A673 (cell line): ENCODE measurements at regions not wholly inside any gene's neighbourhood (a gene's known extent, or its start where the extent isn't known, plus 50 kb on each side); places are given as distances from the start of the nearest gene placed in this dataset.

Source experiments
- BruUV-seq: library from RNA; stranded (reverse); fragments of 400-500 nt; replicated peaks from 2 replicates; lab custom pipeline; 2021; lab: Mats Ljungman, UMichigan
- CTCF ChIA-PET: fragments of 300-600 bp; sonication (Branson Sonifier 250); formaldehyde crosslinking; loops from one replicate; lab custom pipeline; 2022; ENCODE audit warnings: antibody characterized with exemption; lab: Charles Lee
- POLR2A ChIA-PET: fragments of 300-600 bp; sonication (Branson Sonifier 250); formaldehyde crosslinking; loops from one replicate; lab custom pipeline; 2022; ENCODE audit warnings: antibody characterized with exemption; ENCODE audit not compliant: low non-redundant PET; lab: Charles Lee
- DNase-seq: peaks from one replicate; pipeline ENCODE4 v3.0.0-alpha.2; 2015; ENCODE audit warnings: low spot score
- H3K27ac ChIP-seq: fragments of 200-600 bp; sonication (generic); 2 replicates; pipeline ENCODE4 v1.5.1; 2016; ENCODE audit warnings: mixed run types, low read depth, mild to moderate bottlenecking, mixed read lengths, antibody characterized with exemption, low read length; ENCODE audit not compliant: poor library complexity, severe bottlenecking
- H3K27me3 ChIP-seq: fragments of 200-600 bp; sonication (generic); replicated peaks from 2 replicates; pipeline ENCODE4 v1.6.1; 2017; ENCODE audit warnings: mixed run types, low read depth, mild to moderate bottlenecking, mixed read lengths, antibody characterized with exemption, low read length; ENCODE audit not compliant: insufficient read depth, poor library complexity
- H3K36me3 ChIP-seq: fragments of 200-600 bp; sonication (generic); 2 replicates; pipeline ENCODE4 v1.6.1; 2016; ENCODE audit warnings: mixed run types, mild to moderate bottlenecking, mixed read lengths, antibody characterized with exemption, low read length; ENCODE audit not compliant: insufficient read depth, poor library complexity, severe bottlenecking
- H3K4me1 ChIP-seq: fragments of 200-600 bp; sonication (generic); 2 replicates; pipeline ENCODE4 v1.6.1; 2017; ENCODE audit warnings: mixed run types, mild to moderate bottlenecking, mixed read lengths, antibody characterized with exemption, low read length; ENCODE audit not compliant: insufficient read depth, poor library complexity, severe bottlenecking
- H3K4me3 ChIP-seq: fragments of 200-600 bp; sonication (generic); 2 replicates; pipeline ENCODE4 v1.5.1; 2016; ENCODE audit warnings: low read depth, mixed run types, mild to moderate bottlenecking, mixed read lengths, low read length; ENCODE audit not compliant: poor library complexity, severe bottlenecking
- H3K9me3 ChIP-seq: fragments of 200-600 bp; sonication (generic); 2 replicates; pipeline ENCODE4 v1.6.1; 2016; ENCODE audit warnings: mixed run types, low read depth, mild to moderate bottlenecking, mixed read lengths, antibody characterized with exemption, low read length; ENCODE audit not compliant: poor library complexity, severe bottlenecking
- EZH2 ChIP-seq: fragments of 200-600 bp; sonication (generic); IDR thresholded peaks from 2 replicates; pipeline ENCODE4 v1.6.1; 2017; ENCODE audit warnings: borderline replicate concordance, low read depth, mild to moderate bottlenecking, mixed read lengths, antibody characterized with exemption, low read length; ENCODE audit not compliant: poor library complexity, severe bottlenecking
- intact Hi-C: fragments of 100-400 bp; cut with micrococcal nuclease; formaldehyde crosslinking; loops from one replicate; pipeline ENCODE4 v1.10.0; 2022; ENCODE audit not compliant: unreplicated experiment
- TF ChIP-seq, protein P1 (sequence below): fragments of 300-800, 200-600 bp; sonication (generic); conservative IDR thresholded peaks from 2 replicates; pipeline ENCODE4 v1.5.1; 2017; ENCODE audit warnings: low read depth, mild to moderate bottlenecking, antibody characterized with exemption, low read length, moderate library complexity, mixed read lengths

- no peak overlapping the region for H3K4me3 ChIP-seq
- intact Hi-C loops = no loop called here
- no peaks in the 10 kb centered on the region for H3K4me1 ChIP-seq
- no peaks in the 10 kb centered on the region for H3K36me3 ChIP-seq
- H3K9me3 ChIP-seq = no peaks in the 10 kb centered on the region
- CTCF ChIA-PET = no interaction called here
- no peak for DNase-seq
- no peaks in the 10 kb centered on the region for H3K27me3 ChIP-seq
- BruUV-seq = no TSS peak
- TF ChIP-seq, protein P1, sequence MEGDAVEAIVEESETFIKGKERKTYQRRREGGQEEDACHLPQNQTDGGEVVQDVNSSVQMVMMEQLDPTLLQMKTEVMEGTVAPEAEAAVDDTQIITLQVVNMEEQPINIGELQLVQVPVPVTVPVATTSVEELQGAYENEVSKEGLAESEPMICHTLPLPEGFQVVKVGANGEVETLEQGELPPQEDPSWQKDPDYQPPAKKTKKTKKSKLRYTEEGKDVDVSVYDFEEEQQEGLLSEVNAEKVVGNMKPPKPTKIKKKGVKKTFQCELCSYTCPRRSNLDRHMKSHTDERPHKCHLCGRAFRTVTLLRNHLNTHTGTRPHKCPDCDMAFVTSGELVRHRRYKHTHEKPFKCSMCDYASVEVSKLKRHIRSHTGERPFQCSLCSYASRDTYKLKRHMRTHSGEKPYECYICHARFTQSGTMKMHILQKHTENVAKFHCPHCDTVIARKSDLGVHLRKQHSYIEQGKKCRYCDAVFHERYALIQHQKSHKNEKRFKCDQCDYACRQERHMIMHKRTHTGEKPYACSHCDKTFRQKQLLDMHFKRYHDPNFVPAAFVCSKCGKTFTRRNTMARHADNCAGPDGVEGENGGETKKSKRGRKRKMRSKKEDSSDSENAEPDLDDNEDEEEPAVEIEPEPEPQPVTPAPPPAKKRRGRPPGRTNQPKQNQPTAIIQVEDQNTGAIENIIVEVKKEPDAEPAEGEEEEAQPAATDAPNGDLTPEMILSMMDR = no peak
- TF ChIP-seq EZH2 = no peak
- POLR2A ChIA-PET = no interaction called here
- no peak overlapping the region for H3K27ac ChIP-seq
These were observed 264.4 kb downstream of the FOXG1 start for GRCh38 chr14:29030970-29031369.

DNA sequence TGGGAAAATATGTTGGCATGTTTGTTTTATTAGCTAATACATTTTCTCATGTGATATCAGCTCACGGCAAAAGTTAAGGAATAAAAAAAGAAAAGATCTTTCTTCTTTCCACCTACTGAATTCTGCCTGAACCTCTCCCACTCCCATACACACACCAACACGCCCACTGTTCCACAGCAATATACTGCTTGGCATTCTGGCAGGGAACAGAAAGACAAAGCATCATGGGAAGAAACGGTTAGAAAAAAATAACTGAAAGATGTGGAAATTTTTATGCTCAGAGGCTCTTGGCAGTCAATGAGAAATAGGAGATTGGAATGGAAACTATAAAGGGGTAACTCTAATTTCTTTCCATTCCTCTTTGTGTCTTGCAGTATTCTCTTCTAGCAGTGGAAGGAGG, 268.5 kb downstream of the FOXG1 start:
- Histone ChIP-seq H3K9me3 (no peaks in the 10 kb centered on the region), H3K27ac (no peak overlapping the region), H3K4me1 (no peaks in the 10 kb centered on the region), H3K4me3 (no peak overlapping the region), H3K36me3 (no peaks in the 10 kb centered on the region), H3K27me3 (no peaks in the 10 kb centered on the region)
- BruUV-seq = no TSS peak
- POLR2A ChIA-PET = no interaction called here
- TF ChIP-seq, protein P1 = no peak
- TF ChIP-seq EZH2 = no peak
- intact Hi-C loops = no loop called here
- no peak for DNase-seq
- CTCF ChIA-PET = no interaction called here

GRCh38 chr14:29037411-29037810, 270.8 kb downstream of the FOXG1 start:
- BruUV-seq = no TSS peak
- DNase-seq = no peak
- intact Hi-C loops = no loop called here
- Histone ChIP-seq H3K9me3 (no peaks in the 10 kb centered on the region), H3K27ac (no peak overlapping the region), H3K36me3 (no peaks in the 10 kb centered on the region), H3K4me1 (no peaks in the 10 kb centered on the region), H3K27me3 (no peaks in the 10 kb centered on the region), H3K4me3 (no peak overlapping the region)
- ChIA-PET CTCF (no interaction called here), POLR2A (no interaction called here)
- no peak for TF ChIP-seq EZH2
- TF ChIP-seq, protein P1 = no peak
